ENCODE measurements at regions not wholly inside any gene's neighbourhood (a gene's known extent, or its start where the extent isn't known, plus 50 kb on each side); places are given as distances from the start of the nearest gene placed in this dataset.

DNA sequence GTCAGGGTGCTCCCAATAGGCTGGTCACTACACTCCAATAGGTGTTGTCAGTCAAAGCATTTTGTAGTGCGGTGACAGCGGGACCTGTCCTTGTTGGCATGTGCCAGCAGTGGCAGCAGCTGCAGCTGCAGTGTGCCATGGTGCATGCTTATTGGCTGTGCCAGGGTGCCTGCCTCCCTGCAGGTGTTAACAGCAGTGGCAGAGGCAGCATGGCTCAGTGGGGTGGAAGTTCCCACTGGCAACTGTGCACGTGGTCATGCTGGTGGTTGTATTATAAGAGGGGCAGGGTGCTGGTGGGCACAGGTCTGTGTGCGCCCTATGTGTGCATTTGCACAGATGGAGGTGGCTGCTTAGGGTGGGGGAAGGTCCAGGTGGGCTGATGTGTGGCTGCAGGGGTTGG is 133.7 kb upstream of the EDIL3 start (continued):
- TF ChIP-seq, protein P1, sequence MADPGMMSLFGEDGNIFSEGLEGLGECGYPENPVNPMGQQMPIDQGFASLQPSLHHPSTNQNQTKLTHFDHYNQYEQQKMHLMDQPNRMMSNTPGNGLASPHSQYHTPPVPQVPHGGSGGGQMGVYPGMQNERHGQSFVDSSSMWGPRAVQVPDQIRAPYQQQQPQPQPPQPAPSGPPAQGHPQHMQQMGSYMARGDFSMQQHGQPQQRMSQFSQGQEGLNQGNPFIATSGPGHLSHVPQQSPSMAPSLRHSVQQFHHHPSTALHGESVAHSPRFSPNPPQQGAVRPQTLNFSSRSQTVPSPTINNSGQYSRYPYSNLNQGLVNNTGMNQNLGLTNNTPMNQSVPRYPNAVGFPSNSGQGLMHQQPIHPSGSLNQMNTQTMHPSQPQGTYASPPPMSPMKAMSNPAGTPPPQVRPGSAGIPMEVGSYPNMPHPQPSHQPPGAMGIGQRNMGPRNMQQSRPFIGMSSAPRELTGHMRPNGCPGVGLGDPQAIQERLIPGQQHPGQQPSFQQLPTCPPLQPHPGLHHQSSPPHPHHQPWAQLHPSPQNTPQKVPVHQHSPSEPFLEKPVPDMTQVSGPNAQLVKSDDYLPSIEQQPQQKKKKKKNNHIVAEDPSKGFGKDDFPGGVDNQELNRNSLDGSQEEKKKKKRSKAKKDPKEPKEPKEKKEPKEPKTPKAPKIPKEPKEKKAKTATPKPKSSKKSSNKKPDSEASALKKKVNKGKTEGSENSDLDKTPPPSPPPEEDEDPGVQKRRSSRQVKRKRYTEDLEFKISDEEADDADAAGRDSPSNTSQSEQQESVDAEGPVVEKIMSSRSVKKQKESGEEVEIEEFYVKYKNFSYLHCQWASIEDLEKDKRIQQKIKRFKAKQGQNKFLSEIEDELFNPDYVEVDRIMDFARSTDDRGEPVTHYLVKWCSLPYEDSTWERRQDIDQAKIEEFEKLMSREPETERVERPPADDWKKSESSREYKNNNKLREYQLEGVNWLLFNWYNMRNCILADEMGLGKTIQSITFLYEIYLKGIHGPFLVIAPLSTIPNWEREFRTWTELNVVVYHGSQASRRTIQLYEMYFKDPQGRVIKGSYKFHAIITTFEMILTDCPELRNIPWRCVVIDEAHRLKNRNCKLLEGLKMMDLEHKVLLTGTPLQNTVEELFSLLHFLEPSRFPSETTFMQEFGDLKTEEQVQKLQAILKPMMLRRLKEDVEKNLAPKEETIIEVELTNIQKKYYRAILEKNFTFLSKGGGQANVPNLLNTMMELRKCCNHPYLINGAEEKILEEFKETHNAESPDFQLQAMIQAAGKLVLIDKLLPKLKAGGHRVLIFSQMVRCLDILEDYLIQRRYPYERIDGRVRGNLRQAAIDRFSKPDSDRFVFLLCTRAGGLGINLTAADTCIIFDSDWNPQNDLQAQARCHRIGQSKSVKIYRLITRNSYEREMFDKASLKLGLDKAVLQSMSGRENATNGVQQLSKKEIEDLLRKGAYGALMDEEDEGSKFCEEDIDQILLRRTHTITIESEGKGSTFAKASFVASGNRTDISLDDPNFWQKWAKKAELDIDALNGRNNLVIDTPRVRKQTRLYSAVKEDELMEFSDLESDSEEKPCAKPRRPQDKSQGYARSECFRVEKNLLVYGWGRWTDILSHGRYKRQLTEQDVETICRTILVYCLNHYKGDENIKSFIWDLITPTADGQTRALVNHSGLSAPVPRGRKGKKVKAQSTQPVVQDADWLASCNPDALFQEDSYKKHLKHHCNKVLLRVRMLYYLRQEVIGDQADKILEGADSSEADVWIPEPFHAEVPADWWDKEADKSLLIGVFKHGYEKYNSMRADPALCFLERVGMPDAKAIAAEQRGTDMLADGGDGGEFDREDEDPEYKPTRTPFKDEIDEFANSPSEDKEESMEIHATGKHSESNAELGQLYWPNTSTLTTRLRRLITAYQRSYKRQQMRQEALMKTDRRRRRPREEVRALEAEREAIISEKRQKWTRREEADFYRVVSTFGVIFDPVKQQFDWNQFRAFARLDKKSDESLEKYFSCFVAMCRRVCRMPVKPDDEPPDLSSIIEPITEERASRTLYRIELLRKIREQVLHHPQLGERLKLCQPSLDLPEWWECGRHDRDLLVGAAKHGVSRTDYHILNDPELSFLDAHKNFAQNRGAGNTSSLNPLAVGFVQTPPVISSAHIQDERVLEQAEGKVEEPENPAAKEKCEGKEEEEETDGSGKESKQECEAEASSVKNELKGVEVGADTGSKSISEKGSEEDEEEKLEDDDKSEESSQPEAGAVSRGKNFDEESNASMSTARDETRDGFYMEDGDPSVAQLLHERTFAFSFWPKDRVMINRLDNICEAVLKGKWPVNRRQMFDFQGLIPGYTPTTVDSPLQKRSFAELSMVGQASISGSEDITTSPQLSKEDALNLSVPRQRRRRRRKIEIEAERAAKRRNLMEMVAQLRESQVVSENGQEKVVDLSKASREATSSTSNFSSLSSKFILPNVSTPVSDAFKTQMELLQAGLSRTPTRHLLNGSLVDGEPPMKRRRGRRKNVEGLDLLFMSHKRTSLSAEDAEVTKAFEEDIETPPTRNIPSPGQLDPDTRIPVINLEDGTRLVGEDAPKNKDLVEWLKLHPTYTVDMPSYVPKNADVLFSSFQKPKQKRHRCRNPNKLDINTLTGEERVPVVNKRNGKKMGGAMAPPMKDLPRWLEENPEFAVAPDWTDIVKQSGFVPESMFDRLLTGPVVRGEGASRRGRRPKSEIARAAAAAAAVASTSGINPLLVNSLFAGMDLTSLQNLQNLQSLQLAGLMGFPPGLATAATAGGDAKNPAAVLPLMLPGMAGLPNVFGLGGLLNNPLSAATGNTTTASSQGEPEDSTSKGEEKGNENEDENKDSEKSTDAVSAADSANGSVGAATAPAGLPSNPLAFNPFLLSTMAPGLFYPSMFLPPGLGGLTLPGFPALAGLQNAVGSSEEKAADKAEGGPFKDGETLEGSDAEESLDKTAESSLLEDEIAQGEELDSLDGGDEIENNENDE (IDR thresholded peaks at IDR 0.05; ENCODE audit: insufficient replicate concordance, low read length) = no peak
- TF ChIP-seq, protein P2, sequence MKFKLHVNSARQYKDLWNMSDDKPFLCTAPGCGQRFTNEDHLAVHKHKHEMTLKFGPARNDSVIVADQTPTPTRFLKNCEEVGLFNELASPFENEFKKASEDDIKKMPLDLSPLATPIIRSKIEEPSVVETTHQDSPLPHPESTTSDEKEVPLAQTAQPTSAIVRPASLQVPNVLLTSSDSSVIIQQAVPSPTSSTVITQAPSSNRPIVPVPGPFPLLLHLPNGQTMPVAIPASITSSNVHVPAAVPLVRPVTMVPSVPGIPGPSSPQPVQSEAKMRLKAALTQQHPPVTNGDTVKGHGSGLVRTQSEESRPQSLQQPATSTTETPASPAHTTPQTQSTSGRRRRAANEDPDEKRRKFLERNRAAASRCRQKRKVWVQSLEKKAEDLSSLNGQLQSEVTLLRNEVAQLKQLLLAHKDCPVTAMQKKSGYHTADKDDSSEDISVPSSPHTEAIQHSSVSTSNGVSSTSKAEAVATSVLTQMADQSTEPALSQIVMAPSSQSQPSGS (IDR thresholded peaks at IDR 0.05; ENCODE audit: low read length) = no peak
- TF ChIP-seq ZNF274 (IDR thresholded peaks at IDR 0.05; ENCODE audit: borderline replicate concordance, extremely low read depth, low read length) (no peak), SIRT6 (IDR thresholded peaks at IDR 0.05; ENCODE audit: low read length) (no peak), TEAD4 (IDR thresholded peaks at IDR 0.05; ENCODE audit: low read depth, low read length) (no peak), SUZ12 (IDR thresholded peaks at IDR 0.05; ENCODE audit: low read length) (no peak)

Measured in H1 (cell line).